ENCODE measurements at regions not wholly inside any gene's neighbourhood (a gene's known extent, or its start where the extent isn't known, plus 50 kb on each side); places are given as distances from the start of the nearest gene placed in this dataset.

GRCh38 chr21:38039841-38040240 is 123.6 kb upstream of the KCNJ6 start:
- TF ChIP-seq EP300 (IDR thresholded peaks at IDR 0.05; ENCODE audit: borderline replicate concordance in 1 of 2, control insufficient read depth in 1 of 2, low read depth in 2 of 2, low read length in 2 of 2), result no peak
- no peak for TF ChIP-seq JUND (IDR thresholded peaks at IDR 0.05; ENCODE audit: low read depth, low read length)
- TF ChIP-seq RB1 (IDR thresholded peaks at IDR 0.05; ENCODE audit: borderline replicate concordance), result no peak
- no peak for TF ChIP-seq HCFC1 (IDR thresholded peaks at IDR 0.05; ENCODE audit: low read length)
- Histone ChIP-seq H3K27ac (ENCODE audit: control insufficient read depth, insufficient read depth) (no peak overlapping the region), H2AFZ (ENCODE audit: control insufficient read depth, low read depth, low read length) (no peak overlapping the region), H3K9ac (ENCODE audit: control insufficient read depth, insufficient read depth, low read length) (no peak overlapping the region), H4K20me1 (ENCODE audit: control insufficient read depth, insufficient read depth) (no peaks in the 10 kb centered on the region), H3K4me2 (ENCODE audit: control insufficient read depth, insufficient read depth) (no peak overlapping the region), H3K27me3 (replicated peaks in 1 of 2; ENCODE audit: control insufficient read depth in 2 of 2, insufficient read depth in 2 of 2, low read length in 1 of 2) (no peaks in the 10 kb centered on the region), H3K4me3 (no peak overlapping the region), H3K79me2 (ENCODE audit: control insufficient read depth, insufficient read depth, low read length) (no peaks in the 10 kb centered on the region), H3K9me3 (replicated peaks; ENCODE audit: control insufficient read depth, insufficient read depth, low read length) (no peaks in the 10 kb centered on the region), H3K36me3 (ENCODE audit: control insufficient read depth in 2 of 2, insufficient read depth in 2 of 2, low read length in 1 of 2) (no peaks in the 10 kb centered on the region), H3K4me1 (ENCODE audit: control insufficient read depth, insufficient read depth, low read length) (no peaks in the 10 kb centered on the region)
- in situ Hi-C loops (cut with MboI), result no loop called here
- intact Hi-C loops (cut with micrococcal nuclease; ENCODE audit: unreplicated experiment), result no loop called here
- CTCF ChIA-PET, result no interaction called here
- RAD21 ChIA-PET (ENCODE audit: unreplicated experiment), result no interaction called here
- FAIRE-seq, result no peak
- POLR2A ChIA-PET, result no interaction called here
- SMC1A ChIA-PET (ENCODE audit: uncharacterized antibody, unreplicated experiment), result no interaction called here
- BruUV-seq (replicated peaks), result no TSS peak
- ATAC-seq, result no peak
- no peak for DNase-seq (ENCODE audit: low read depth, low spot score)

- POLR2A ChIA-PET, result no interaction called here
- H2AFZ ChIP-seq (ENCODE audit: control insufficient read depth, low read depth, low read length), result no peak overlapping the region
- H3K9me3 ChIP-seq (replicated peaks; ENCODE audit: control insufficient read depth, insufficient read depth, low read length), result no peaks in the 10 kb centered on the region
- intact Hi-C loops (cut with micrococcal nuclease; ENCODE audit: unreplicated experiment) (no loop called here), in situ Hi-C loops (cut with MboI) (no loop called here)
- CTCF ChIA-PET, result no interaction called here
- H3K4me1 ChIP-seq (ENCODE audit: control insufficient read depth, insufficient read depth, low read length), result no peaks in the 10 kb centered on the region
- no peak overlapping the region for H3K4me2 ChIP-seq (ENCODE audit: control insufficient read depth, insufficient read depth)
- no peak for TF ChIP-seq BCL11A (IDR thresholded peaks at IDR 0.05; ENCODE audit: low read depth, low read length)
- no peak for TF ChIP-seq SMC3 (IDR thresholded peaks at IDR 0.05; ENCODE audit: borderline replicate concordance, low read length)
- TF ChIP-seq GATAD2B (conservative IDR thresholded peaks at IDR 0.05; ENCODE audit: low read depth), result no peak
- TF ChIP-seq HDGF (IDR thresholded peaks at IDR 0.05), result no peak
- no peak for TF ChIP-seq HSF1 (IDR thresholded peaks at IDR 0.05; ENCODE audit: low read depth, low read length)
- H3K36me3 ChIP-seq (ENCODE audit: control insufficient read depth in 2 of 2, insufficient read depth in 2 of 2, low read length in 1 of 2), result no peaks in the 10 kb centered on the region
- no peak overlapping the region for H3K4me3 ChIP-seq
- H3K79me2 ChIP-seq (ENCODE audit: control insufficient read depth, insufficient read depth, low read length), result no peaks in the 10 kb centered on the region
- no peak overlapping the region for H3K27ac ChIP-seq (ENCODE audit: control insufficient read depth, insufficient read depth)
- RAD21 ChIA-PET (ENCODE audit: unreplicated experiment), result no interaction called here
- 34% methylated on average over 6 of the region's 6 CpGs for WGBS (ENCODE audit: insufficient coverage, insufficient replicate concordance, low lambda C conversion rate, missing lambda C conversion rate)
- no peaks in the 10 kb centered on the region for H4K20me1 ChIP-seq (ENCODE audit: control insufficient read depth, insufficient read depth)
- DNase-seq (ENCODE audit: low read depth, low spot score), result no peak
- SMC1A ChIA-PET (ENCODE audit: uncharacterized antibody, unreplicated experiment), result no interaction called here
- no peak overlapping the region for H3K9ac ChIP-seq (ENCODE audit: control insufficient read depth, insufficient read depth, low read length)
- ATAC-seq, result no peak
- no peak for FAIRE-seq
- BruUV-seq (replicated peaks), result no TSS peak
- H3K27me3 ChIP-seq (replicated peaks in 1 of 2; ENCODE audit: control insufficient read depth in 2 of 2, insufficient read depth in 2 of 2, low read length in 1 of 2), result no peaks in the 10 kb centered on the region
Observed at GRCh38 chr21:38041493-38041892, 125.2 kb upstream of the KCNJ6 start.
